Neural cell (in vitro differentiated cells): ENCODE measurements at regions not wholly inside any gene's neighbourhood (a gene's known extent, or its start where the extent isn't known, plus 50 kb on each side); places are given as distances from the start of the nearest gene placed in this dataset.

Source experiments
- H2AFZ ChIP-seq: fragments of 200-600, 300-800 bp; sonication (generic), shearing (Covaris generic); 2 replicates; pipeline ENCODE4 v1.6.0; 2014; ENCODE audit warnings: low read depth, mild to moderate bottlenecking, antibody characterized with exemption, low read length, moderate library complexity
- H3F3A ChIP-seq: fragments of 200-600 bp; shearing (Covaris generic); 2 replicates; pipeline ENCODE4 v1.6.1; 2016; ENCODE audit warnings: mild to moderate bottlenecking, moderate library complexity, mixed read lengths, antibody characterized with exemption, low read length; ENCODE audit not compliant: insufficient read depth, poor library complexity, severe bottlenecking
- H3K27ac ChIP-seq: fragments of 200-600, 300-800 bp; sonication (generic), shearing (Covaris generic); 2 replicates; pipeline ENCODE4 v1.5.1; 2014; ENCODE audit warnings: mild to moderate bottlenecking, low read length, moderate library complexity
- H3K27me3 ChIP-seq: fragments of 300-800, 200-600 bp; sonication (generic), shearing (Covaris generic); 2 replicates; pipeline ENCODE4 v1.6.0; 2014; ENCODE audit warnings: mild to moderate bottlenecking, low read depth, low read length, moderate library complexity; ENCODE audit not compliant: insufficient read depth
- H3K36me3 ChIP-seq: fragments of 300-800, 200-600 bp; sonication (generic), shearing (Covaris generic); 2 replicates; pipeline ENCODE4 v1.5.1; 2014; ENCODE audit warnings: mild to moderate bottlenecking, antibody characterized with exemption, low read length, moderate library complexity; ENCODE audit not compliant: insufficient read depth
- H3K4me2 ChIP-seq: fragments of 300-800, 200-600 bp; sonication (generic), shearing (Covaris generic); 2 replicates; pipeline ENCODE4 v1.6.0; 2014; ENCODE audit warnings: mild to moderate bottlenecking, low read length
- H3K4me3 ChIP-seq: fragments of 300-800, 200-600 bp; sonication (generic), shearing (Covaris generic); 2 replicates; pipeline ENCODE4 v1.5.1; 2014; ENCODE audit warnings: mild to moderate bottlenecking, low read length, moderate library complexity
- H3K79me2 ChIP-seq: fragments of 200-600 bp; shearing (Covaris generic); replicated peaks from 2 replicates; pipeline ENCODE4 v1.6.0; 2014; ENCODE audit warnings: mild to moderate bottlenecking, low read length, moderate library complexity; ENCODE audit not compliant: insufficient read depth
- H3K9ac ChIP-seq: fragments of 300-800, 200-600 bp; sonication (generic), shearing (Covaris generic); 2 replicates; pipeline ENCODE4 v1.6.1; 2016; ENCODE audit warnings: mild to moderate bottlenecking, low read length, mixed read lengths
- H3K9me2 ChIP-seq: fragments of 200-600 bp; shearing (Covaris generic); 2 replicates; pipeline ENCODE4 v1.6.1; 2016; ENCODE audit warnings: mild to moderate bottlenecking, low read length, mixed read lengths; ENCODE audit not compliant: insufficient read depth
- H3K9me3 ChIP-seq: fragments of 200-600, 300-800 bp; sonication (generic), shearing (Covaris generic); 2 replicates; pipeline ENCODE4 v1.6.1; 2016; ENCODE audit warnings: mild to moderate bottlenecking, mixed run types, low read length, moderate library complexity, mixed read lengths
- H4K20me1 ChIP-seq: fragments of 200-600 bp; shearing (Covaris generic); 2 replicates; pipeline ENCODE4 v1.6.1; 2016; ENCODE audit warnings: mild to moderate bottlenecking, mixed run types; ENCODE audit not compliant: insufficient read depth
- CTCF ChIP-seq: fragments of 450-650 bp; IDR thresholded peaks from 2 replicates; pipeline ENCODE4 v1.5.1; 2014; ENCODE audit warnings: antibody characterized with exemption, mild to moderate bottlenecking, moderate library complexity; ENCODE audit not compliant: poor library complexity, severe bottlenecking
- EP300 ChIP-seq: fragments of 450-650 bp; conservative IDR thresholded peaks from 2 replicates; pipeline ENCODE4 v1.6.1; 2014; ENCODE audit warnings: antibody characterized with exemption, mild to moderate bottlenecking, moderate library complexity; ENCODE audit not compliant: poor library complexity, severe bottlenecking
- EZH2 ChIP-seq: fragments of 200-600, 300-800 bp; shearing (Covaris generic), sonication (generic); IDR thresholded peaks from 2 replicates; pipeline ENCODE4 v1.6.1; 2014; ENCODE audit warnings: antibody characterized with exemption, low read length, borderline replicate concordance, mild to moderate bottlenecking; ENCODE audit not compliant: insufficient read depth, poor library complexity, severe bottlenecking
- MXI1 ChIP-seq: fragments of 450-650 bp; conservative IDR thresholded peaks from 2 replicates; pipeline ENCODE4 v1.6.1; 2014; ENCODE audit warnings: antibody characterized with exemption, mild to moderate bottlenecking; ENCODE audit not compliant: poor library complexity, severe bottlenecking
- POLR2AphosphoS5 ChIP-seq: IDR thresholded peaks from 2 replicates; pipeline ENCODE4 v1.6.1; 2012
- RAD21 ChIP-seq: fragments of 450-650 bp; conservative IDR thresholded peaks from 2 replicates; pipeline ENCODE4 v1.6.1; 2014; ENCODE audit warnings: antibody characterized with exemption, mild to moderate bottlenecking, moderate library complexity
- REST ChIP-seq: IDR thresholded peaks from 2 replicates; pipeline ENCODE4 v1.6.1; 2012; ENCODE audit warnings: borderline replicate concordance
- SMC3 ChIP-seq: fragments of 450-650 bp; conservative IDR thresholded peaks from 2 replicates; pipeline ENCODE4 v1.6.1; 2014; ENCODE audit warnings: antibody characterized with exemption, mild to moderate bottlenecking, moderate library complexity; ENCODE audit not compliant: poor library complexity
- TAF1 ChIP-seq: IDR thresholded peaks from 2 replicates; pipeline ENCODE4 v1.6.1; 2012; ENCODE audit warnings: low read depth

GRCh38 chr5:31049461-31049860 lies 144.0 kb upstream of the CDH6 start:
- TF ChIP-seq EZH2 (no peak), TAF1 (no peak), MXI1 (no peak), CTCF (no peak)
- Histone ChIP-seq H2AFZ (no peak overlapping the region), H3K9ac (no peak overlapping the region)

GRCh38 chr5:31048282-31049270 lies 144.9 kb upstream of the CDH6 start:
- Histone ChIP-seq H3K9me2 (no peaks in the 10 kb centered on the region), H3K27me3 (no peaks in the 10 kb centered on the region), H3K9ac (no peak overlapping the region), H3K79me2 (no peaks in the 10 kb centered on the region), H3K4me2 (no peak overlapping the region), H3F3A (no peaks in the 10 kb centered on the region), H3K36me3 (no peaks in the 10 kb centered on the region), H3K27ac (no peak overlapping the region), H3K4me3 (no peak overlapping the region), H3K9me3 (no peaks in the 10 kb centered on the region), H4K20me1 (no peaks in the 10 kb centered on the region), H2AFZ (no peak overlapping the region)
- TF ChIP-seq RAD21 (no peak), POLR2AphosphoS5 (no peak), EZH2 (no peak), TAF1 (no peak), CTCF (no peak), SMC3 (no peak), REST (no peak), MXI1 (no peak), EP300 (no peak)

More at GRCh38 chr5:31049461-31049860, 144.0 kb upstream of the CDH6 start:
- Histone ChIP-seq H3K9me2 (no peaks in the 10 kb centered on the region), H3K27me3 (no peaks in the 10 kb centered on the region), H3K27ac (no peak overlapping the region), H3K4me2 (no peak overlapping the region), H3K79me2 (no peaks in the 10 kb centered on the region), H3F3A (no peaks in the 10 kb centered on the region), H3K4me3 (no peak overlapping the region), H3K9me3 (no peaks in the 10 kb centered on the region), H3K36me3 (no peaks in the 10 kb centered on the region), H4K20me1 (no peaks in the 10 kb centered on the region)
